ENCODE measurements at regions not wholly inside any gene's neighbourhood (a gene's known extent, or its start where the extent isn't known, plus 50 kb on each side); places are given as distances from the start of the nearest gene placed in this dataset.

DNA sequence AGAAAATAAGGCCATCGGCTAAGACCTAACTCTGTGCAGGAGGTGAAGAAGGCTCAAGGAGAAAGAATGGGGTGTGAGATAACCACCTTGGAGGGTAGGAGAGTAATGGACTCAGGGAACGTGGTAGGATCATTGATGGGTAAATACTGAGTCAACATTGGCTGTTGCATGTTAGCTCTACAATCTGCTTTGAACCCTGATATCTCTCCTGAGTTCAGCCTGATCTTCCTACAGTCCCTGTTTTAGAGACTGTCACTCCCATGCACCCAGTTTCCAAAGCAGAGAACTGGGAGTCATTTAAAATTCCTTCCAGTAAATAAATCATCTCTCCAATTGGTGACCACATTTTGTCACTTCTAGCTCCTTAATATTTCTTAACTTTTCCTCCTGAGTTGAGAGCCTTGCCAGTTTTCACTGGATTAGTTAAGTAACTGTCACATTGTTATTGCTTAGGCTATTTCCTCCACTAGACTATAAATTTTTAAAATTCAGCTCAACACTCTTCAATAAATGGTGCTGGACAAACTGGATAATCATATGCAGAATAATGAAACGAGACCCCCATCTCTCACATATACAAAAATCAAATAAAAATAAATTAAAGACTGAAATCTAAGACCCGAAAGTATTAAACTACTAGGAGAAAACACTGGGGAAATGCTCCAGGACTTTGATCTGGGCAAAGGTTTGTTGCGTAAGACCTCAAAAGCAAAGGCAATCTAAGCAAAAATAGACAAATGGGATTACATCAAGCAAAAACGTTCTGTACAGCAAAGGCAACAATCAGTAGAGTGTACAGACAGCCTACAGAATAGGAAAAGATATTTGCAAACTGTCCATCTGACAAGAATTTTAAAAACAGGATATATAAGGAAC is 138.9 kb upstream of the TMEM170B start:
- peak in 1 of 3 donors; percentile 35 for DNase-seq
- H3K4me1 ChIP-seq (ENCODE audit: control insufficient read depth in 1 of 2, insufficient read depth in 2 of 2, low read length in 2 of 2): peaks cover 38 to 41% of the 10 kb centered on the region in 2 donors
- H3K79me2 ChIP-seq (ENCODE audit: insufficient read depth, low read length): no peaks in the 10 kb centered on the region
- no peak overlapping the region for H3K27ac ChIP-seq (ENCODE audit: low read depth in 1 of 2, low read length in 2 of 2)
- TF ChIP-seq, protein P1, sequence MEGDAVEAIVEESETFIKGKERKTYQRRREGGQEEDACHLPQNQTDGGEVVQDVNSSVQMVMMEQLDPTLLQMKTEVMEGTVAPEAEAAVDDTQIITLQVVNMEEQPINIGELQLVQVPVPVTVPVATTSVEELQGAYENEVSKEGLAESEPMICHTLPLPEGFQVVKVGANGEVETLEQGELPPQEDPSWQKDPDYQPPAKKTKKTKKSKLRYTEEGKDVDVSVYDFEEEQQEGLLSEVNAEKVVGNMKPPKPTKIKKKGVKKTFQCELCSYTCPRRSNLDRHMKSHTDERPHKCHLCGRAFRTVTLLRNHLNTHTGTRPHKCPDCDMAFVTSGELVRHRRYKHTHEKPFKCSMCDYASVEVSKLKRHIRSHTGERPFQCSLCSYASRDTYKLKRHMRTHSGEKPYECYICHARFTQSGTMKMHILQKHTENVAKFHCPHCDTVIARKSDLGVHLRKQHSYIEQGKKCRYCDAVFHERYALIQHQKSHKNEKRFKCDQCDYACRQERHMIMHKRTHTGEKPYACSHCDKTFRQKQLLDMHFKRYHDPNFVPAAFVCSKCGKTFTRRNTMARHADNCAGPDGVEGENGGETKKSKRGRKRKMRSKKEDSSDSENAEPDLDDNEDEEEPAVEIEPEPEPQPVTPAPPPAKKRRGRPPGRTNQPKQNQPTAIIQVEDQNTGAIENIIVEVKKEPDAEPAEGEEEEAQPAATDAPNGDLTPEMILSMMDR (IDR thresholded peaks at IDR 0.05): no peak
- Mint-ChIP-seq H3K9me3 (peaks cover 0 to 7% (median 3%) of the 10 kb centered on the region in 7 donors), H3K4me1 (peaks cover 39% of the 10 kb centered on the region), H3K27me3 (ENCODE audit: low read depth in 3 of 3) (peaks cover 0 to 7% (median 0%) of the 10 kb centered on the region in 3 donors), H3K27ac (peak overlapping the region in 5 of 7 donors; percentile 16 to 66 (median 37)), H3K4me3 (no peak overlapping the region), H3K36me3 (no peaks in the 10 kb centered on the region)
- no peak overlapping the region for H2AFZ ChIP-seq (ENCODE audit: insufficient read depth, low read depth, low read length, poor library complexity, severe bottlenecking)
- 75% methylated on average over 2 of the region's 6 CpGs for WGBS (ENCODE audit: insufficient coverage)
- no peak overlapping the region for H3K4me2 ChIP-seq (replicated peaks; ENCODE audit: extremely low read depth, low read length, poor library complexity, severe bottlenecking)
- no peaks in the 10 kb centered on the region for H3K36me3 ChIP-seq (replicated peaks in 1 of 2; ENCODE audit: control insufficient read depth in 1 of 2, insufficient read depth in 2 of 2, low read length in 2 of 2)
- H3K27me3 ChIP-seq (ENCODE audit: control insufficient read depth in 2 of 2, insufficient read depth in 2 of 2, low read length in 2 of 2): no peaks in the 10 kb centered on the region
- no peaks in the 10 kb centered on the region for H3K9me3 ChIP-seq (replicated peaks in 1 of 2; ENCODE audit: control insufficient read depth in 1 of 2, insufficient read depth in 1 of 2, low read length in 2 of 2)
- H4K20me1 ChIP-seq (ENCODE audit: insufficient read depth, low read length): no peaks in the 10 kb centered on the region
- no peak overlapping the region for H3K9ac ChIP-seq (ENCODE audit: insufficient read depth, low read length, poor library complexity, severe bottlenecking)
- no peak overlapping the region for H3K4me3 ChIP-seq (replicated peaks in 1 of 3; ENCODE audit: low read depth in 2 of 3, low read length in 3 of 3)
- intact Hi-C loops (cut with micrococcal nuclease): no loop called here

DNA sequence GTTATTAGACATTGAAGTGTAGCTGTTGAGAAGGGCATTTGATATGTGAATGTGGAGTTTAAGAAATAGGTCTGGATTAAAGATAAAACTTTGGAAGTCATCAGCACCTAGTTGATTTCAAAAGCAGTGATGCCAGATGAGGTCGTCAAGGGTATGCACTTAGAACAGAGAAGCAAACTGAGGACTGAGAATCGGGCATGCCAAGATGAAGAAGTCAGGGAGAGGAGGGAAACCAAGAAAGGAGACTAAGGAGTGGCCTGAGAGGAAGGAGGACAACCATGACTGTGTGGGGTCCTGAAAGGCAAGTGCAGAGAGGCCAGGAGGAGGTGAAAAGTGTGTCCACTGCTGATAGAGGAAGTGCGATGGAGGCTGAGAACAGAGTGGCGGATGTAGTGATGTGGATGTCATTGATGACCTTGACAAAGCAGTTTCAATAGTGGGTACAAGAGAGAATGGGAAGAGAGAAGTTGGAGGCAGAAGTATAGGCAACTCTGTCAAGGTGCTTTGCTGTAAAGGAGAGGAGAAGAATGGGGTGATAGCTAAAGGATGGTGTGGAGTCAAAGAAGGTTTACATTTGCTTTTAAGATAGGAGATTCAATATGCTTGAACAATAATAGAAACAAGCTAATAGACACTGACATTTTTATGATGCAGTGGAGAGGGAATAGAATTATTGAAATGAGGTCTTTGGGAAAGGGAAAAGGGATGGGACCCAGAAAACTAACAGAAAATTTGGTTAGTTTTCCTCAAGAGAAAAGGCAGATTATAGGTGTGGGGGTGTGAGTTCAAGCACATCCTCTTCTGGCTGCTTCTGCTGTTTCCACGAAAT is 139.7 kb upstream of the TMEM170B start:
- Histone ChIP-seq H3K27ac (ENCODE audit: low read depth in 1 of 2, low read length in 2 of 2) (peak overlapping the region in 1 of 2 donors; percentile 15), H3K36me3 (replicated peaks in 1 of 2; ENCODE audit: control insufficient read depth in 1 of 2, insufficient read depth in 2 of 2, low read length in 2 of 2) (no peaks in the 10 kb centered on the region), H3K79me2 (ENCODE audit: insufficient read depth, low read length) (no peaks in the 10 kb centered on the region), H3K4me2 (replicated peaks; ENCODE audit: extremely low read depth, low read length, poor library complexity, severe bottlenecking) (no peak overlapping the region), H3K4me3 (replicated peaks in 1 of 3; ENCODE audit: low read depth in 2 of 3, low read length in 3 of 3) (no peak overlapping the region), H2AFZ (ENCODE audit: insufficient read depth, low read depth, low read length, poor library complexity, severe bottlenecking) (peak overlapping the region; percentile 40), H3K9ac (ENCODE audit: insufficient read depth, low read length, poor library complexity, severe bottlenecking) (no peak overlapping the region), H3K27me3 (ENCODE audit: control insufficient read depth in 2 of 2, insufficient read depth in 2 of 2, low read length in 2 of 2) (no peaks in the 10 kb centered on the region), H3K4me1 (ENCODE audit: control insufficient read depth in 1 of 2, insufficient read depth in 2 of 2, low read length in 2 of 2) (peaks cover 38 to 41% of the 10 kb centered on the region in 2 donors), H3K9me3 (replicated peaks in 1 of 2; ENCODE audit: control insufficient read depth in 1 of 2, insufficient read depth in 1 of 2, low read length in 2 of 2) (no peaks in the 10 kb centered on the region), H4K20me1 (ENCODE audit: insufficient read depth, low read length) (no peaks in the 10 kb centered on the region)
- TF ChIP-seq, protein P1 (IDR thresholded peaks at IDR 0.05): no peak
- Mint-ChIP-seq H3K4me1 (peaks cover 38% of the 10 kb centered on the region), H3K36me3 (no peaks in the 10 kb centered on the region), H3K27me3 (ENCODE audit: low read depth in 3 of 3) (peaks cover 0 to 7% (median 0%) of the 10 kb centered on the region in 3 donors), H3K9me3 (peaks cover 0 to 7% (median 3%) of the 10 kb centered on the region in 7 donors), H3K4me3 (peak overlapping the region in 1 of 2 donors; percentile 18), H3K27ac (peak overlapping the region; percentile 7 to 76 (median 59))
- intact Hi-C loops (cut with micrococcal nuclease): no loop called here
- 50% methylated on average over 5 of the region's 5 CpGs for WGBS (ENCODE audit: insufficient coverage)
- DNase-seq: peak in 2 of 3 donors; percentile 64 to 71
